Esophagus squamous epithelium (tissue), 4 donors: ENCODE measurements at regions not wholly inside any gene's neighbourhood (a gene's known extent, or its start where the extent isn't known, plus 50 kb on each side); places are given as distances from the start of the nearest gene placed in this dataset.
"Not testable (repeated sequence)": the region's sequence is repeated elsewhere in the genome, so short reads cannot be mapped to it uniquely, and the experiment has no call there.

ENCODE experiments used
- CTCF ChIP-seq, 6 experiments: fragments of 450-650 bp in 4 of 6; fragments of 200-600 bp in 2 of 6; sonication (generic) in 2 of 6; IDR thresholded peaks; one replicate each; pipeline ENCODE4 v1.5.1; 2016 to 2019; ENCODE audit warnings: antibody characterized with exemption in 6 of 6, mild to moderate bottlenecking in 4 of 6, moderate library complexity in 4 of 6
- POLR2A ChIP-seq, 4 donors: fragments of 450-650 bp; IDR thresholded peaks; one replicate each; pipeline ENCODE4 v1.6.1; 2017; ENCODE audit warnings: antibody characterized with exemption in 4 of 4, mild to moderate bottlenecking in 4 of 4, moderate library complexity in 3 of 4

GRCh38 chr2:740322-741194, 63.4 kb upstream of the TMEM18 start:
- not testable (repeated sequence) for TF ChIP-seq CTCF, POLR2A (IDR thresholded peaks at IDR 0.05)
